Testis (tissue), 2 donors: ENCODE measurements at regions not wholly inside any gene's neighbourhood (a gene's known extent, or its start where the extent isn't known, plus 50 kb on each side); places are given as distances from the start of the nearest gene placed in this dataset.

Source experiments
- DNase-seq: peaks from one replicate; pipeline ENCODE4 v3.0.0-alpha.2; 2019
- H3K27ac ChIP-seq, 2 donors: fragments of 200-600 bp; sonication (generic); one replicate each; pipeline ENCODE4 v1.5.1; 2019
- H3K27me3 ChIP-seq: fragments of 200-600 bp; sonication (generic); one replicate; pipeline ENCODE4 v1.5.1; 2019
- H3K36me3 ChIP-seq: fragments of 200-600 bp; sonication (generic); one replicate; pipeline ENCODE4 v1.5.1; 2017; ENCODE audit warnings: low read depth; ENCODE audit errors: missing control alignments
- H3K4me1 ChIP-seq: fragments of 200-600 bp; sonication (generic); one replicate; pipeline ENCODE4 v1.5.1; 2019
- H3K4me3 ChIP-seq, 2 donors: fragments of 200-600 bp; sonication (generic); one replicate each; pipeline ENCODE4 v1.5.1; 2017 to 2019
- H3K9me3 ChIP-seq: fragments of 200-600 bp; sonication (generic); one replicate; pipeline ENCODE4 v1.5.1; 2017
- POLR2A ChIP-seq: fragments of 450-650 bp; IDR thresholded peaks from one replicate; pipeline ENCODE4 v1.6.1; 2017; ENCODE audit warnings: antibody characterized with exemption, mild to moderate bottlenecking, moderate library complexity
- WGBS, 2 donors: methylation state at CpG; one replicate each; pipeline ENCODE4 v1.1.5; 2018; 5-methylcytosine and 5-hydroxymethylcytosine counted together
- intact Hi-C: fragments of 100-400 bp; cut with DNase I; formaldehyde crosslinking; loops from one replicate; pipeline ENCODE4 v1.15.1; 2023; ENCODE audit warnings: low total_unique reads
- TF ChIP-seq, protein P1 (sequence below), 3 experiments: fragments of 450-650 bp in 2 of 3; fragments of 200-600 bp in 1 of 3; sonication (generic) in 1 of 3; IDR thresholded peaks; one replicate each; pipeline ENCODE4 v1.5.1; 2016 to 2019; ENCODE audit warnings: antibody characterized with exemption in 3 of 3, mild to moderate bottlenecking in 2 of 3, moderate library complexity in 1 of 3

DNA sequence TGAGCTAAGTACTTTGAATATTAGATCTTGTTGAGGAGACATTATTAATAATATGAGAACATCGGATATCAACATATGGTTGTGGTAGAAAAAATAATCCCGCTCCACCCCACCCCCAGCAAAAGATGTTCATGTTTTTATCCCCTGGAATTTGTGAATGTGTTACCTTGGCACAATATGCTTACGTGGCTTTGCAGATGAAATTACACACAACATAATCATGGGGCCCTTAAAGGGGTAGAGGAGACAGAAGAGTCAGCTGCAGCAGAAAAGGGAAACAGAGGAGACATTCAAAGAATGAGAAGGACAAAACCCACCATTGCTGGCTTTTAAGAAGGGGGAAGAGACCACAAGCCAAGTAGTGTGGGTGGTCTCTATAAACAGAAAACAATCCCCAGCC is 104.1 kb downstream of the SEC16B start:
- no peak overlapping the region for H3K27ac ChIP-seq
- H3K9me3 ChIP-seq = no peaks in the 10 kb centered on the region
- no peaks in the 10 kb centered on the region for H3K36me3 ChIP-seq
- 83 to 96% methylated on average over 3 of the region's 3 CpGs for WGBS, 2 donors
- DNase-seq = no peak
- intact Hi-C loops = no loop called here
- TF ChIP-seq, protein P1, sequence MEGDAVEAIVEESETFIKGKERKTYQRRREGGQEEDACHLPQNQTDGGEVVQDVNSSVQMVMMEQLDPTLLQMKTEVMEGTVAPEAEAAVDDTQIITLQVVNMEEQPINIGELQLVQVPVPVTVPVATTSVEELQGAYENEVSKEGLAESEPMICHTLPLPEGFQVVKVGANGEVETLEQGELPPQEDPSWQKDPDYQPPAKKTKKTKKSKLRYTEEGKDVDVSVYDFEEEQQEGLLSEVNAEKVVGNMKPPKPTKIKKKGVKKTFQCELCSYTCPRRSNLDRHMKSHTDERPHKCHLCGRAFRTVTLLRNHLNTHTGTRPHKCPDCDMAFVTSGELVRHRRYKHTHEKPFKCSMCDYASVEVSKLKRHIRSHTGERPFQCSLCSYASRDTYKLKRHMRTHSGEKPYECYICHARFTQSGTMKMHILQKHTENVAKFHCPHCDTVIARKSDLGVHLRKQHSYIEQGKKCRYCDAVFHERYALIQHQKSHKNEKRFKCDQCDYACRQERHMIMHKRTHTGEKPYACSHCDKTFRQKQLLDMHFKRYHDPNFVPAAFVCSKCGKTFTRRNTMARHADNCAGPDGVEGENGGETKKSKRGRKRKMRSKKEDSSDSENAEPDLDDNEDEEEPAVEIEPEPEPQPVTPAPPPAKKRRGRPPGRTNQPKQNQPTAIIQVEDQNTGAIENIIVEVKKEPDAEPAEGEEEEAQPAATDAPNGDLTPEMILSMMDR (IDR thresholded peaks at IDR 0.05) = no peak
- no peak for TF ChIP-seq POLR2A
- H3K4me1 ChIP-seq = no peaks in the 10 kb centered on the region
- H3K27me3 ChIP-seq = no peaks in the 10 kb centered on the region
- no peak overlapping the region for H3K4me3 ChIP-seq

- H3K9me3 ChIP-seq = no peaks in the 10 kb centered on the region
- H3K4me1 ChIP-seq = no peaks in the 10 kb centered on the region
- TF ChIP-seq POLR2A = no peak
- WGBS, 2 donors = 22 to 30% methylated on average over 2 of the region's 2 CpGs
- H3K27me3 ChIP-seq = no peaks in the 10 kb centered on the region
- no peaks in the 10 kb centered on the region for H3K36me3 ChIP-seq
- no peak overlapping the region for H3K4me3 ChIP-seq
- DNase-seq = no peak
- intact Hi-C loops = no loop called here
- no peak overlapping the region for H3K27ac ChIP-seq
Measured at GRCh38 chr1:177864538-177865305, 105.1 kb downstream of the SEC16B start.

- intact Hi-C loops = no loop called here
- no peaks in the 10 kb centered on the region for H3K9me3 ChIP-seq
- H3K36me3 ChIP-seq = no peaks in the 10 kb centered on the region
- no peak for DNase-seq
- H3K27me3 ChIP-seq = no peaks in the 10 kb centered on the region
- H3K4me3 ChIP-seq = no peak overlapping the region
- TF ChIP-seq, protein P1 (IDR thresholded peaks at IDR 0.05) = no peak
- TF ChIP-seq POLR2A = no peak
- WGBS, 2 donors = 92 to 95% methylated on average over 4 of the region's 4 CpGs
- no peak overlapping the region for H3K27ac ChIP-seq
- peaks cover under 1% of the 10 kb centered on the region for H3K4me1 ChIP-seq
Measured at GRCh38 chr1:177863796-177864195, 106.1 kb downstream of the SEC16B start.

- 71 to 72% methylated on average over 2 of the region's 2 CpGs for WGBS, 2 donors
Measured at GRCh38 chr1:177862916-177863315, 106.9 kb downstream of the SEC16B start.

GRCh38 chr1:177859572-177859971 is 110.3 kb downstream of the SEC16B start:
- intact Hi-C loops = no loop called here
- no peak overlapping the region for H3K4me3 ChIP-seq
- no peak overlapping the region for H3K27ac ChIP-seq
- no peaks in the 10 kb centered on the region for H3K27me3 ChIP-seq
- peaks cover 11% of the 10 kb centered on the region for H3K4me1 ChIP-seq
- H3K36me3 ChIP-seq = no peaks in the 10 kb centered on the region
- DNase-seq = no peak
- TF ChIP-seq, protein P1 (IDR thresholded peaks at IDR 0.05) = no peak
- TF ChIP-seq POLR2A = no peak
- 88 to 90% methylated on average over 2 of the region's 2 CpGs for WGBS, 2 donors
- no peaks in the 10 kb centered on the region for H3K9me3 ChIP-seq

More at GRCh38 chr1:177862916-177863315, 106.9 kb downstream of the SEC16B start:
- TF ChIP-seq, protein P1 (IDR thresholded peaks at IDR 0.05) = no peak
- TF ChIP-seq POLR2A = no peak
- no peak overlapping the region for H3K27ac ChIP-seq
- intact Hi-C loops = no loop called here
- no peaks in the 10 kb centered on the region for H3K27me3 ChIP-seq
- H3K36me3 ChIP-seq = no peaks in the 10 kb centered on the region
- no peaks in the 10 kb centered on the region for H3K9me3 ChIP-seq
- DNase-seq = no peak
- no peak overlapping the region for H3K4me3 ChIP-seq
- H3K4me1 ChIP-seq = peaks cover 9% of the 10 kb centered on the region
